ENCODE measurements at regions not wholly inside any gene's neighbourhood (a gene's known extent, or its start where the extent isn't known, plus 50 kb on each side); places are given as distances from the start of the nearest gene placed in this dataset.

DNA sequence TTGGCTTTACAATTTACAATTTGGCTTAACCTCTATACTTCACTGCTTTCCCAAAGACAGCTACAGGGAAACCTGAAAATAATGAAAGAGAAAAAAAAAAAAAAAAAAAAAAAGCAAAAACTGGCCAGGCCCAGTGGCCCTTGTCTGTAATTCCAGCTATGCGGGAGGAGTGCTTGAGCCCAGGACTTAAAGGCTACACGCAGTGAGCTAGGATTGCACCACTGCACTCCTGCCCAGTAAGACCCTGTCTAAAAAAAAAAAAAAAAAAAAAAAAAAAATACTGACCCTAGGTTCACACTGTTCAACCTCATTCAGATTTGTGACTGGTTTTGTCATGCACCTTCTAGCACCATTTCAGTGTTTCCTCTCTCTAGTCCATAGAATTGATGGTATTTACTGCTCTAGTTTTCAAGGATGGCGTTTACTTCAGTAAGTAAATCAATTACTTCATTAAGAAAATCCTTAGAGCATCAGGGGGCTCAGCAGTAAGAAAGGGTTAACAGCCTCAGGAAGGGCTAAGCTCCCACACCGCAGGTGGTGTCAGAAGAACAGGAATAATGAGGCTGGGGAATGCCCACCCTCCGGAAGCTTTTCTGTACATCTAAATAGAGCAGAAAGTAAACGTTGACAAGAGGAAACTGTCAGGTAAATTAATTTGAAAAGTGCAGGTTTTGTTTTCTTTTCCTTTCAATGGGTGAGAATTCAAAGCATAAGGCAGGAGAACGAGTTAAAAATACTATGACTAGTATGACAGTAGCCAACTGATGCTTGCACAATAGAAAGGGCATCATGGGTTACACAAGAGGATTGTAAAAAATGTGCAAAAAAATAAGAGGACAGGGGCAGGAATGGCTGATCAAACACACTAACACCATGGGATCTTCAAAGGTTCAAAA, 115.0 kb upstream of the MDM1 start:
- no peaks in the 10 kb centered on the region for H3F3A ChIP-seq (ENCODE audit: low read length, unreplicated experiment)
- H3K27ac ChIP-seq (ENCODE audit: low read length) = no peak overlapping the region
- intact Hi-C loops (cut with micrococcal nuclease) = no loop called here
- no peaks in the 10 kb centered on the region for H3K36me3 ChIP-seq (ENCODE audit: low read depth, low read length)
- no peak for DNase-seq
- ChIA-PET POLR2A (ENCODE audit: unreplicated experiment) (interaction anchor here (0.7 kb wide), 1 partner anchor 37 kb away, joined by 19 read pairs; no protein-coding TSS in a partner anchor), CTCF (no interaction called here)
- TF ChIP-seq, protein P1, sequence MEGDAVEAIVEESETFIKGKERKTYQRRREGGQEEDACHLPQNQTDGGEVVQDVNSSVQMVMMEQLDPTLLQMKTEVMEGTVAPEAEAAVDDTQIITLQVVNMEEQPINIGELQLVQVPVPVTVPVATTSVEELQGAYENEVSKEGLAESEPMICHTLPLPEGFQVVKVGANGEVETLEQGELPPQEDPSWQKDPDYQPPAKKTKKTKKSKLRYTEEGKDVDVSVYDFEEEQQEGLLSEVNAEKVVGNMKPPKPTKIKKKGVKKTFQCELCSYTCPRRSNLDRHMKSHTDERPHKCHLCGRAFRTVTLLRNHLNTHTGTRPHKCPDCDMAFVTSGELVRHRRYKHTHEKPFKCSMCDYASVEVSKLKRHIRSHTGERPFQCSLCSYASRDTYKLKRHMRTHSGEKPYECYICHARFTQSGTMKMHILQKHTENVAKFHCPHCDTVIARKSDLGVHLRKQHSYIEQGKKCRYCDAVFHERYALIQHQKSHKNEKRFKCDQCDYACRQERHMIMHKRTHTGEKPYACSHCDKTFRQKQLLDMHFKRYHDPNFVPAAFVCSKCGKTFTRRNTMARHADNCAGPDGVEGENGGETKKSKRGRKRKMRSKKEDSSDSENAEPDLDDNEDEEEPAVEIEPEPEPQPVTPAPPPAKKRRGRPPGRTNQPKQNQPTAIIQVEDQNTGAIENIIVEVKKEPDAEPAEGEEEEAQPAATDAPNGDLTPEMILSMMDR (conservative IDR thresholded peaks at IDR 0.05; ENCODE audit: low read depth, low read length) = no peak
- TF ChIP-seq EZH2phosphoT487 (IDR thresholded peaks at IDR 0.05; ENCODE audit: borderline replicate concordance, low read length) = no peak
- no peak for TF ChIP-seq EZH2 (IDR thresholded peaks at IDR 0.05; ENCODE audit: low read length, unreplicated experiment)
- 0 out of 2 replicates have a peak, but pooled peaks cover 8% of the 10 kb centered on the region for H3K4me1 ChIP-seq (ENCODE audit: insufficient read depth, low read length)
- no peaks in the 10 kb centered on the region; the same call in 1 of the 2 replicates for H3K9me3 ChIP-seq (ENCODE audit: low read length)
- H3K4me3 ChIP-seq (ENCODE audit: low read length) = no peak overlapping the region
- no peak for ATAC-seq
- no peaks in the 10 kb centered on the region for H3K9me2 ChIP-seq (replicated peaks; ENCODE audit: low read length)
- BruUV-seq (replicated peaks) = no TSS peak
- H3K79me2 ChIP-seq (ENCODE audit: low read length) = no peaks in the 10 kb centered on the region
- no peak overlapping the region for H3K4me2 ChIP-seq (ENCODE audit: low read length)
- no peak overlapping the region for H2AFZ ChIP-seq (ENCODE audit: low read length)
- H4K20me1 ChIP-seq (ENCODE audit: low read length) = no peaks in the 10 kb centered on the region
- no peak overlapping the region for H3K9ac ChIP-seq (ENCODE audit: low read length)
- H3K27me3 ChIP-seq (ENCODE audit: low read length) = no peaks in the 10 kb centered on the region

DNA sequence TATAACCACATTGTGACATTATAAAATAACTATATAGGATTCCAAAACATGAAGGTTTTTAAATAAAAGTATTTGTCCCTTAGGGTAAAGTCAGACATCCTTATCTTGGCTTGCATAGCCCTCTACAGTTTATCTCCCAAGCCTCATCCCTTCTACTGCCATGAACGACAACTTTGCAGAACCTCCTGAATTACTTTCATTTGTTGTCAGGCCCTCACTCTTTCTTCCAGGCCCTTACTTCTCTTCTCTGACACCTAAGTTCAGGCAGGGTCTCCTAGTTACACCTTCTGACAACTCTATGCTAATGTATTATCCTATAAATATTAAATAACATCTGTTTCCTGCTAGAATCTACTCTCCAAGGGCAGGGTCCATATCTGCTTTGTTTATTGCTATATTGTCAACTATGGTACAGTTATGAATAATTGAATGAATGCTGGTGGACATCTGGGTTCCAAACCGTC, 115.7 kb upstream of the MDM1 start:
- Histone ChIP-seq H4K20me1 (ENCODE audit: low read length) (no peaks in the 10 kb centered on the region), H3K4me1 (ENCODE audit: insufficient read depth, low read length) (0 out of 2 replicates have a peak, but pooled peaks cover 8% of the 10 kb centered on the region), H3K27ac (ENCODE audit: low read length) (no peak overlapping the region), H3K9ac (ENCODE audit: low read length) (no peak overlapping the region), H3K79me2 (ENCODE audit: low read length) (no peaks in the 10 kb centered on the region), H3K4me2 (ENCODE audit: low read length) (no peak overlapping the region), H3K27me3 (ENCODE audit: low read length) (no peaks in the 10 kb centered on the region), H3F3A (ENCODE audit: low read length, unreplicated experiment) (no peaks in the 10 kb centered on the region), H3K36me3 (ENCODE audit: low read depth, low read length) (no peaks in the 10 kb centered on the region), H3K4me3 (ENCODE audit: low read length) (no peak overlapping the region), H3K9me2 (replicated peaks; ENCODE audit: low read length) (no peaks in the 10 kb centered on the region), H2AFZ (ENCODE audit: low read length) (no peak overlapping the region), H3K9me3 (ENCODE audit: low read length) (no peaks in the 10 kb centered on the region; the same call in 1 of the 2 replicates)
- DNase-seq (no peak), ATAC-seq (no peak)
- intact Hi-C loops (cut with micrococcal nuclease) = no loop called here
- BruUV-seq (replicated peaks) = no TSS peak
- POLR2A ChIA-PET (ENCODE audit: unreplicated experiment) = no interaction called here
- no peak for TF ChIP-seq EZH2phosphoT487 (IDR thresholded peaks at IDR 0.05; ENCODE audit: borderline replicate concordance, low read length)
- TF ChIP-seq, protein P1 (conservative IDR thresholded peaks at IDR 0.05; ENCODE audit: low read depth, low read length) = no peak
- no peak for TF ChIP-seq EZH2 (IDR thresholded peaks at IDR 0.05; ENCODE audit: low read length, unreplicated experiment)
- CTCF ChIA-PET = no interaction called here

DNA sequence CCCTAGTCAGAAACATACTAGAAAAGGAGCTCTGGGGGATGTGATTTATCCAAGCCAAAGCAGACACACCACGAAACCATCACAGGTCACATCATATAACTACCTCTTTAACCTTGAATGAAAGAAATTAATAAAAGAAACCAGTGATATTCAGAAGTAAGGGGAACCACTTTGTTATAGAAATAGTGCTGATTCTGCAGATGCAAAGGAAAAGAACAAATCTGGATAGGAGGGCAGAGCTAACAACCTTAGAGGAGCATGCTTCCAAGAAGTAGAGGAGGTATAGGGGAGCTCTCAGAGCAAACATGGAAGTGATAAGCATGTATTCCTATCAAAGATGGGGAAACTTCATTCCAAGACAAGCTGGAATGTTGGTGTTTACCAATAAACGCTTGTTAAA, 117.0 kb upstream of the MDM1 start:
- Histone ChIP-seq H3K9me3 (ENCODE audit: low read length) (no peaks in the 10 kb centered on the region; the same call in 1 of the 2 replicates), H3K27ac (ENCODE audit: low read length) (no peak overlapping the region), H4K20me1 (ENCODE audit: low read length) (no peaks in the 10 kb centered on the region), H3K4me3 (ENCODE audit: low read length) (no peak overlapping the region), H2AFZ (ENCODE audit: low read length) (no peak overlapping the region), H3K36me3 (ENCODE audit: low read depth, low read length) (no peaks in the 10 kb centered on the region), H3K9ac (ENCODE audit: low read length) (no peak overlapping the region), H3K4me1 (ENCODE audit: insufficient read depth, low read length) (0 out of 2 replicates have a peak, but pooled peaks cover 8% of the 10 kb centered on the region), H3K27me3 (ENCODE audit: low read length) (no peaks in the 10 kb centered on the region), H3F3A (ENCODE audit: low read length, unreplicated experiment) (no peaks in the 10 kb centered on the region), H3K79me2 (ENCODE audit: low read length) (no peaks in the 10 kb centered on the region), H3K9me2 (replicated peaks; ENCODE audit: low read length) (no peaks in the 10 kb centered on the region), H3K4me2 (ENCODE audit: low read length) (no peak overlapping the region)
- intact Hi-C loops (cut with micrococcal nuclease) = no loop called here
- ATAC-seq (no peak), DNase-seq (no peak)
- no TSS peak for BruUV-seq (replicated peaks)
- TF ChIP-seq EZH2phosphoT487 (IDR thresholded peaks at IDR 0.05; ENCODE audit: borderline replicate concordance, low read length) = no peak
- ChIA-PET POLR2A (ENCODE audit: unreplicated experiment) (no interaction called here), CTCF (no interaction called here)
